Activated CD8-positive, alpha-beta T cell treated with anti-CD3 and anti-CD28 coated beads for 36 hours (primary cell): ENCODE measurements at regions not wholly inside any gene's neighbourhood (a gene's known extent, or its start where the extent isn't known, plus 50 kb on each side); places are given as distances from the start of the nearest gene placed in this dataset.

Experiments used
- ATAC-seq: fragments of 200-7000 bp; cut with Tn5 transposase; one replicate; pipeline ENCODE4 v1.10.0; 2021; ENCODE audit warnings: mild to moderate bottlenecking, moderate library complexity
- CTCF ChIA-PET: fragments of 350-600 bp; sonication (Branson Sonifier 250); formaldehyde crosslinking; loops from one replicate; lab custom pipeline; 2021; ENCODE audit warnings: antibody characterized with exemption; lab: Charles Lee
- POLR2A ChIA-PET: fragments of 350-600 bp; sonication (Branson Sonifier 250); formaldehyde crosslinking; loops from one replicate; lab custom pipeline; 2021; ENCODE audit warnings: antibody characterized with exemption; lab: Charles Lee
- DNase-seq: peaks from one replicate; pipeline ENCODE4 v3.0.0-alpha.2; 2020
- H3K27ac Mint-ChIP-seq: one replicate; pipeline ENCODE4 v1.8.0; 2021; ENCODE audit warnings: mild to moderate bottlenecking, mixed read lengths
- H3K27me3 Mint-ChIP-seq: one replicate; pipeline ENCODE4 v1.8.0; 2021; ENCODE audit warnings: mixed read lengths
- H3K36me3 Mint-ChIP-seq: one replicate; pipeline ENCODE4 v1.8.0; 2021; ENCODE audit warnings: low read depth, mixed read lengths
- H3K4me1 Mint-ChIP-seq: one replicate; pipeline ENCODE4 v1.8.0; 2021; ENCODE audit warnings: low read depth, mixed read lengths
- H3K4me3 Mint-ChIP-seq: one replicate; pipeline ENCODE4 v1.8.0; 2021; ENCODE audit warnings: mild to moderate bottlenecking, moderate library complexity, mixed read lengths
- H3K9me3 Mint-ChIP-seq: one replicate; pipeline ENCODE4 v1.8.0; 2021; ENCODE audit warnings: mixed read lengths
- intact Hi-C: fragments of 100-400 bp; cut with micrococcal nuclease; formaldehyde crosslinking; loops from one replicate; pipeline ENCODE4 v1.10.0; 2022
- TF ChIP-seq, protein P1 (sequence below): fragments of 200-600 bp; IDR thresholded peaks from one replicate; pipeline ENCODE4 v1.8.0; 2022; ENCODE audit warnings: antibody characterized with exemption, mild to moderate bottlenecking

GRCh38 chr3:111143-112069, 85.2 kb upstream of the CHL1 start:
- CTCF ChIA-PET, result no interaction called here
- Mint-ChIP-seq H3K9me3 (no peaks in the 10 kb centered on the region), H3K4me1 (no peaks in the 10 kb centered on the region), H3K27me3 (no peaks in the 10 kb centered on the region), H3K27ac (no peak overlapping the region), H3K4me3 (no peak overlapping the region), H3K36me3 (no peaks in the 10 kb centered on the region)
- TF ChIP-seq, protein P1, sequence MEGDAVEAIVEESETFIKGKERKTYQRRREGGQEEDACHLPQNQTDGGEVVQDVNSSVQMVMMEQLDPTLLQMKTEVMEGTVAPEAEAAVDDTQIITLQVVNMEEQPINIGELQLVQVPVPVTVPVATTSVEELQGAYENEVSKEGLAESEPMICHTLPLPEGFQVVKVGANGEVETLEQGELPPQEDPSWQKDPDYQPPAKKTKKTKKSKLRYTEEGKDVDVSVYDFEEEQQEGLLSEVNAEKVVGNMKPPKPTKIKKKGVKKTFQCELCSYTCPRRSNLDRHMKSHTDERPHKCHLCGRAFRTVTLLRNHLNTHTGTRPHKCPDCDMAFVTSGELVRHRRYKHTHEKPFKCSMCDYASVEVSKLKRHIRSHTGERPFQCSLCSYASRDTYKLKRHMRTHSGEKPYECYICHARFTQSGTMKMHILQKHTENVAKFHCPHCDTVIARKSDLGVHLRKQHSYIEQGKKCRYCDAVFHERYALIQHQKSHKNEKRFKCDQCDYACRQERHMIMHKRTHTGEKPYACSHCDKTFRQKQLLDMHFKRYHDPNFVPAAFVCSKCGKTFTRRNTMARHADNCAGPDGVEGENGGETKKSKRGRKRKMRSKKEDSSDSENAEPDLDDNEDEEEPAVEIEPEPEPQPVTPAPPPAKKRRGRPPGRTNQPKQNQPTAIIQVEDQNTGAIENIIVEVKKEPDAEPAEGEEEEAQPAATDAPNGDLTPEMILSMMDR, result no peak
- no peak for ATAC-seq
- intact Hi-C loops, result no loop called here
- POLR2A ChIA-PET, result no interaction called here
- no peak for DNase-seq

- intact Hi-C loops, result no loop called here
- TF ChIP-seq, protein P1, result no peak
- Mint-ChIP-seq H3K27ac (no peak overlapping the region), H3K4me1 (no peaks in the 10 kb centered on the region), H3K9me3 (no peaks in the 10 kb centered on the region), H3K36me3 (no peaks in the 10 kb centered on the region), H3K4me3 (no peak overlapping the region), H3K27me3 (no peaks in the 10 kb centered on the region)
- DNase-seq (no peak), ATAC-seq (no peak)
- ChIA-PET POLR2A (no interaction called here), CTCF (no interaction called here)
These were observed 83.8 kb upstream of the CHL1 start for GRCh38 chr3:112773-113172.

- H3K36me3 Mint-ChIP-seq, result no peaks in the 10 kb centered on the region
- DNase-seq (no peak), ATAC-seq (no peak)
- TF ChIP-seq, protein P1, result no peak
- H3K9me3 Mint-ChIP-seq, result no peaks in the 10 kb centered on the region
- CTCF ChIA-PET, result no interaction called here
- no peaks in the 10 kb centered on the region for H3K27me3 Mint-ChIP-seq
- no peak overlapping the region for H3K4me3 Mint-ChIP-seq
- intact Hi-C loops, result no loop called here
- POLR2A ChIA-PET, result no interaction called here
- no peak overlapping the region for H3K27ac Mint-ChIP-seq
- H3K4me1 Mint-ChIP-seq, result no peaks in the 10 kb centered on the region
These were observed 77.9 kb upstream of the CHL1 start for GRCh38 chr3:118666-119065.

DNA sequence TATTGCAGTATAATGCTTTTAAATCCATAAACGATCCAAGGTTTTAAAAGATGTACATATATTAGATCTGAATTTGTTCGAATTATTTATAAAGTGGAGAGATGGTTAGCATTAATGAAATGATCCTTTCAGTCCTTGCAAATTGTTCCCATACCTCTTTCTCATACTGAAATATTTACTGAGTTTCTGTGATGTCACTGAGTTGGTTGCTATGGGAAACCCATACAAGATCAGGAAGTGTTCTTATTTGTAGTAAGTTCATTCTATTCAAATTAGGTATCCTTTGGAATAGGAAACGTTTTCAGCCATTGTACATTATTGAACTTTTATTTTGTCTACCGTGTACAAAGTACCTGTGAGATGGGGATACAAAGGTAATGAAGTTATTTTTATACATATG, 73.2 kb upstream of the CHL1 start:
- Mint-ChIP-seq H3K27ac (no peak overlapping the region), H3K27me3 (peaks cover 2% of the 10 kb centered on the region), H3K9me3 (no peaks in the 10 kb centered on the region), H3K4me1 (no peaks in the 10 kb centered on the region), H3K4me3 (no peak overlapping the region), H3K36me3 (no peaks in the 10 kb centered on the region)
- intact Hi-C loops, result no loop called here
- ATAC-seq (no peak), DNase-seq (no peak)
- ChIA-PET POLR2A (no interaction called here), CTCF (no interaction called here)
- TF ChIP-seq, protein P1, result no peak

DNA sequence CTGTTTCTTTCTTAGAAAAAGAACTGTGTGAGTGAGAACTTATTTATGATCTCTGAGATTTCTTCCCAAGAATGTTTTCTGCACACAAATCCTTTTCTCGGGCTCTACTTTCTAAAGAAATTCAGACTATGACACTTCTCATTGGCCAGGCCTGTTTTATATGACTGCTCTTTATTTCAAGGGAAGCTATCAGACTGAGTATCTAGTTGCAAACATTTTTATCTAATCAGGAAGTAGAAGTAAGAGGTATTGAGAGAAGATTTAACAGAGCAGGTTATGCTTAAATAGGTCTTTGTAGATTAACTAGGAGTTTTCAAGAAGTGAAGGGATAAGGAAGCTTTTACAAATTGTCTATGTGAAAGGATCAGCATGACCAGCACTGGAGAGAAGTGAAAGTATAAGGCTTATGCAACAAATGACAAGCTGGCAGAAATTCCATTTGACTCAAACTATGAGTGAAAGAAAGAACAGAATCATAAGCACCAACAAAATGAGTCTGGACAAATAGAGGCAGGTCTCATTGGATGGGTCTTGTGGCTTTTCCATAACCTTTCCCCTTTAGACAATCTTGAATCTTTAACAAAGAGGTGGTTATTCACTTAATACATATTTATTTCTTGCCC, 71.9 kb upstream of the CHL1 start:
- no peaks in the 10 kb centered on the region for H3K36me3 Mint-ChIP-seq
- intact Hi-C loops, result no loop called here
- H3K9me3 Mint-ChIP-seq, result no peaks in the 10 kb centered on the region
- TF ChIP-seq, protein P1, result no peak
- ATAC-seq (no peak), DNase-seq (no peak)
- H3K27ac Mint-ChIP-seq, result no peak overlapping the region
- no peaks in the 10 kb centered on the region for H3K4me1 Mint-ChIP-seq
- H3K4me3 Mint-ChIP-seq, result no peak overlapping the region
- POLR2A ChIA-PET, result no interaction called here
- CTCF ChIA-PET, result no interaction called here
- peaks cover 2% of the 10 kb centered on the region for H3K27me3 Mint-ChIP-seq
